ENCODE measurements at regions not wholly inside any gene's neighbourhood (a gene's known extent, or its start where the extent isn't known, plus 50 kb on each side); places are given as distances from the start of the nearest gene placed in this dataset.

- TF ChIP-seq CTCF (IDR thresholded peaks at IDR 0.05) (no peak), ZFX (IDR thresholded peaks at IDR 0.05; ENCODE audit: borderline replicate concordance) (no peak)
Observed at GRCh38 chr14:50037852-50038251, 78.5 kb downstream of the VCPKMT start.

All from 22Rv1 (cell line).